DMS53 treated with DMSO at 0.1 percent for 48 hours (cell line): ENCODE measurements at regions not wholly inside any gene's neighbourhood (a gene's known extent, or its start where the extent isn't known, plus 50 kb on each side); places are given as distances from the start of the nearest gene placed in this dataset.

Source experiments
- DNase-seq: peaks from one replicate; lab custom pipeline; 2025; ENCODE audit not compliant: unreplicated experiment; lab: John Stamatoyannopoulos, UW

- DNase-seq, result peak; percentile 67
These were observed 116.8 kb downstream of the TOMM20 start for GRCh38 chr1:235011599-235012435.

GRCh38 chr1:235011064-235011598 is 117.5 kb downstream of the TOMM20 start:
- DNase-seq, result no peak

- DNase-seq, result no peak
These were observed 118.9 kb downstream of the TOMM20 start for GRCh38 chr1:235009561-235010306.

- no peak for DNase-seq
These were observed 119.6 kb downstream of the TOMM20 start for GRCh38 chr1:235009074-235009473.

GRCh38 chr1:235008239-235008638 is 120.4 kb downstream of the TOMM20 start:
- DNase-seq, result peak; percentile 12

GRCh38 chr1:235006816-235007215 is 121.8 kb downstream of the TOMM20 start:
- no peak for DNase-seq

GRCh38 chr1:235006132-235006721 is 122.4 kb downstream of the TOMM20 start:
- no peak for DNase-seq

- DNase-seq, result no peak
These were observed 123.7 kb downstream of the TOMM20 start for GRCh38 chr1:235004840-235005391.

- no peak for DNase-seq
These were observed 124.4 kb downstream of the TOMM20 start for GRCh38 chr1:235004276-235004675.

- no peak for DNase-seq
These were observed 125.8 kb downstream of the TOMM20 start for GRCh38 chr1:235002706-235003300.

- no peak for DNase-seq
These were observed 129.1 kb downstream of the TOMM20 start for GRCh38 chr1:234999513-234999940.

GRCh38 chr1:234997896-234998741 is 130.5 kb downstream of the TOMM20 start:
- DNase-seq, result peak; percentile 63

GRCh38 chr1:234997201-234997895 is 131.3 kb downstream of the TOMM20 start:
- DNase-seq, result peak; percentile 89

GRCh38 chr1:234996245-234996757 is 132.3 kb downstream of the TOMM20 start:
- DNase-seq, result no peak

GRCh38 chr1:234994436-234995295 is 134.0 kb downstream of the TOMM20 start:
- no peak for DNase-seq

GRCh38 chr1:234992065-234992464 is 136.6 kb downstream of the TOMM20 start:
- no peak for DNase-seq

GRCh38 chr1:234990874-234991801 is 137.5 kb downstream of the TOMM20 start:
- no peak for DNase-seq
